ENCODE measurements at regions not wholly inside any gene's neighbourhood (a gene's known extent, or its start where the extent isn't known, plus 50 kb on each side); places are given as distances from the start of the nearest gene placed in this dataset.

- DNase-seq: no peak
Observed at GRCh38 chr11:128260398-128260797, 327.0 kb downstream of the ETS1 start.

- DNase-seq: no peak
Observed at GRCh38 chr11:128259816-128260215, 327.5 kb downstream of the ETS1 start.

GRCh38 chr11:128254941-128255340 lies 332.4 kb downstream of the ETS1 start:
- peak in 1 of 2 donors; percentile 43 for DNase-seq

- DNase-seq: no peak
Observed at GRCh38 chr11:128251140-128251539, 336.2 kb downstream of the ETS1 start.

- DNase-seq: no peak
Observed at GRCh38 chr11:128250482-128250881, 336.9 kb downstream of the ETS1 start.

- DNase-seq: no peak
Observed at GRCh38 chr11:128246810-128247594, 340.4 kb downstream of the ETS1 start.

- no peak for DNase-seq
Observed at GRCh38 chr11:128246364-128246801, 341.0 kb downstream of the ETS1 start.

GRCh38 chr11:128244871-128245270 lies 342.5 kb downstream of the ETS1 start:
- DNase-seq: peak; percentile 13 to 14

GRCh38 chr11:128242451-128242850 lies 344.9 kb downstream of the ETS1 start:
- DNase-seq: no peak

- no peak for DNase-seq
Observed at GRCh38 chr11:128240546-128240945, 346.8 kb downstream of the ETS1 start.

GRCh38 chr11:128239306-128239705 lies 348.1 kb downstream of the ETS1 start:
- no peak for DNase-seq

GRCh38 chr11:128238521-128239265 lies 348.7 kb downstream of the ETS1 start:
- peak; percentile 26 to 64 for DNase-seq

- peak; percentile 6 to 9 for DNase-seq
Observed at GRCh38 chr11:128236506-128237498, 350.6 kb downstream of the ETS1 start.

- no peak for DNase-seq
Observed at GRCh38 chr11:128235958-128236357, 351.4 kb downstream of the ETS1 start.

GRCh38 chr11:128235426-128235825 lies 351.9 kb downstream of the ETS1 start:
- no peak for DNase-seq

- DNase-seq: no peak
Observed at GRCh38 chr11:128234143-128234542, 353.2 kb downstream of the ETS1 start.

GRCh38 chr11:128232588-128232987 lies 354.8 kb downstream of the ETS1 start:
- no peak for DNase-seq

- DNase-seq: no peak
Observed at GRCh38 chr11:128231845-128232410, 355.4 kb downstream of the ETS1 start.

GRCh38 chr11:128227466-128227865 lies 359.9 kb downstream of the ETS1 start:
- DNase-seq: no peak

- DNase-seq: no peak
Observed at GRCh38 chr11:128226106-128226716, 361.1 kb downstream of the ETS1 start.

- no peak for DNase-seq
Observed at GRCh38 chr11:128222245-128222884, 365.0 kb downstream of the ETS1 start.

Measured in inflammatory macrophage (primary cell).